AG09309 (cell line): ENCODE measurements at regions not wholly inside any gene's neighbourhood (a gene's known extent, or its start where the extent isn't known, plus 50 kb on each side); places are given as distances from the start of the nearest gene placed in this dataset.
A peak's percentile ranks its signal among the peaks of the same experiment; 100 is the strongest.

Source experiments
- DNase-seq: peaks from one replicate; pipeline ENCODE4 v3.0.0-alpha.2; 2010; ENCODE audit warnings: low read depth
- H3K4me3 ChIP-seq: 2 replicates; pipeline ENCODE4 v1.5.1; 2011; ENCODE audit warnings: mild to moderate bottlenecking, low read depth, low read length, moderate library complexity; ENCODE audit not compliant: control insufficient read depth
- TF ChIP-seq, protein P1 (sequence below): IDR thresholded peaks from 2 replicates; pipeline ENCODE4 v1.5.1; 2011; ENCODE audit warnings: mild to moderate bottlenecking, low read depth, low read length, inconsistent platforms; ENCODE audit not compliant: insufficient read depth, control insufficient read depth; ENCODE audit errors: missing control alignments

DNA sequence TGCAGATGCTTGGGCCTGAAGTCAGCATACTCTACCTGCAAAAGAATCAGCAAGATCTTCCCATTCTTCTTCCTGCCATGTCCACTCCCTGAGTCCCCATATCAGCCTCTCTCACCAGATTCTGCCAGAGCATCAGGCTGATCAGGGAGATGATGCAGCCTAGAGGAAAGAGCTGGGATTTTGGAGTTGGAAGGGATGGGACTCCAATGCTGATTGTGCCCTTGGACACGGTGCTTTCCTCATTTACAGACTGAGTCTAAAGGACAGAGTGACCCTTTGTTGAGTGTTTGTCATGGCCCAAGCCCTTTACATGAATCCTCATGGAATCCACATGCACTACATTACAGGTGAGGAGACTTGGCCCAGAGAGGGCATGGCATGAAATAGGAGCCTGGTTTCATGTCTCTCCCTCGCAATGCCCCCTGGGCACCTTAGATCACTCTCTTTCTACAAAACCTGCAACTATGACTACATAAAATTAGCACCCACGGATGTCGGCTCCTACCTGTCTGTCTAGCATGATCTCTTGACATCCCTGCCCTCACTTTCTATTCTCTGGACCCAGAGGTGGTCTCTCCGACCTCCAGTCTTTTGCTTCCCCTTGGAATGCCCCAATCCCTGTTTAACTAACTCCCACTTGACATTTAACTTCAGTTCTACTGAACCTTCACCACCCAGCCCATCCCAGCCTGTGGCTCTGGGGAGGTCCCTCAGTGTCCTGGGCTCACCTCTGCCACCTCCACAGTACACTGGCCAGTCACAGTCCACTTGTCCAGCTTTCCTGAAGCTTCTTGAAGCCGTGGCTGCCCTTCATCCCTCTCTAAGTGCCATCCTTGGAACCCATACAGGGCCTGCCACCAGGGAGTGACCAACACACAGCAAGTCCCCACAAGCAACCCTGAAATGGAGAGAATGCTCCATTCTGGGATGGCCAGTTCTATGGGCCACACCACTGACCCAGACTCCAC lies 173.5 kb downstream of the ABHD5 start:
- no peak for DNase-seq
- no peak overlapping the region for H3K4me3 ChIP-seq
- TF ChIP-seq, protein P1, sequence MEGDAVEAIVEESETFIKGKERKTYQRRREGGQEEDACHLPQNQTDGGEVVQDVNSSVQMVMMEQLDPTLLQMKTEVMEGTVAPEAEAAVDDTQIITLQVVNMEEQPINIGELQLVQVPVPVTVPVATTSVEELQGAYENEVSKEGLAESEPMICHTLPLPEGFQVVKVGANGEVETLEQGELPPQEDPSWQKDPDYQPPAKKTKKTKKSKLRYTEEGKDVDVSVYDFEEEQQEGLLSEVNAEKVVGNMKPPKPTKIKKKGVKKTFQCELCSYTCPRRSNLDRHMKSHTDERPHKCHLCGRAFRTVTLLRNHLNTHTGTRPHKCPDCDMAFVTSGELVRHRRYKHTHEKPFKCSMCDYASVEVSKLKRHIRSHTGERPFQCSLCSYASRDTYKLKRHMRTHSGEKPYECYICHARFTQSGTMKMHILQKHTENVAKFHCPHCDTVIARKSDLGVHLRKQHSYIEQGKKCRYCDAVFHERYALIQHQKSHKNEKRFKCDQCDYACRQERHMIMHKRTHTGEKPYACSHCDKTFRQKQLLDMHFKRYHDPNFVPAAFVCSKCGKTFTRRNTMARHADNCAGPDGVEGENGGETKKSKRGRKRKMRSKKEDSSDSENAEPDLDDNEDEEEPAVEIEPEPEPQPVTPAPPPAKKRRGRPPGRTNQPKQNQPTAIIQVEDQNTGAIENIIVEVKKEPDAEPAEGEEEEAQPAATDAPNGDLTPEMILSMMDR = no peak

DNA sequence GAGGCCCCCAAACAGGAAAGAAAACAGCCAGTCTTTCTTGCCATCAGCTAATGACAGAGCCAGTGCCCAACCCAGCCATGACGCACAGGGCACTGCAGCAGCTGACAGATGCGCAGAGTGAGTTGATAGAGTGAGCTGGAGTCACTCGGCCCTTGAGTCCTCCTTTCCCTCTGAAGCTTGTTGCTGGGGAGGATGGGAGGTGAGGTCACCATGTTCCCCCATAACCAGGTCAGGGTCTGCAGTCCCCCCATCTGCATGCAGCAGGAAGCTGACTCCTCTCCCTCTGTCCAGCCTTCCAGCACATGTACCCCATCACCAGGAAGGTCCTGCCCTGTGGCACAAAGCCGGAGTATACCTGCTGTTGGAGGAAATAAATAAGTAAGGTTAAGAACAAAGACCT lies 174.6 kb downstream of the ABHD5 start:
- H3K4me3 ChIP-seq = no peak overlapping the region
- TF ChIP-seq, protein P1 = no peak
- DNase-seq = no peak

DNA sequence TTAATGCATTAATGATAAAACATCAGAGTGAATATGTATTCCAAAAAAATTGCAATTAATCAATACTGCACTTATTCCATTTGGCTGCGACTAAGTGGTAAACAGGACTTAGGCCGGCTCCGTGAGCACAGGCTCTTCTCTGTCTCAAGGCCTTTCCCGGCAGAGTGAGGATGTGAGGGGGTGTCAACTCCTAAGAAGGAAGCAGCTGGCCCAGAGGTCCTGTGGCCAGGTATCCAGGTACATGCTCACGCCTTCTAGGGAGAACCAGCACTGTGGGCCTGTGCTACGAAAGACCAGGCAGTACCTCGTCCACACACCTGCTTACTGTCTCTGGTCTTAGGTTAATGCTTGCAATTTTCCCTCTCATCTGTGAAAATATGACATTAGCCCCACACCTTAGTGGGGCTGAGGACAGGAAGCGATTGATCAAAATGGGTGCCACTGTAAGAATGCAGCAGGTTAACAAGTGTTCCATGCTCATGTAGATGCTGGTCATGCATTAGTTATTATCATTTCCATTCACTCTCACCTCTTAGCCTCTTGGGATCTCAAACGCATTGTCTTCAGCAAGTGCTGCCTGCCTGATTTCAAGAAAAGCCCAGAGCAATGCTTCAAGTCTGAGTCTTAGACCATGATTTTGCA lies 175.3 kb downstream of the ABHD5 start:
- TF ChIP-seq, protein P1 = no peak
- H3K4me3 ChIP-seq = no peak overlapping the region
- DNase-seq = no peak

- TF ChIP-seq, protein P1 = no peak
- DNase-seq = peak; percentile 89
- no peak overlapping the region for H3K4me3 ChIP-seq
Observed at GRCh38 chr3:43866529-43867353, 176.0 kb downstream of the ABHD5 start.

- DNase-seq = peak; percentile 86
- no peak overlapping the region for H3K4me3 ChIP-seq
- TF ChIP-seq, protein P1 = no peak
Observed at GRCh38 chr3:43867436-43868072, 176.8 kb downstream of the ABHD5 start.

DNA sequence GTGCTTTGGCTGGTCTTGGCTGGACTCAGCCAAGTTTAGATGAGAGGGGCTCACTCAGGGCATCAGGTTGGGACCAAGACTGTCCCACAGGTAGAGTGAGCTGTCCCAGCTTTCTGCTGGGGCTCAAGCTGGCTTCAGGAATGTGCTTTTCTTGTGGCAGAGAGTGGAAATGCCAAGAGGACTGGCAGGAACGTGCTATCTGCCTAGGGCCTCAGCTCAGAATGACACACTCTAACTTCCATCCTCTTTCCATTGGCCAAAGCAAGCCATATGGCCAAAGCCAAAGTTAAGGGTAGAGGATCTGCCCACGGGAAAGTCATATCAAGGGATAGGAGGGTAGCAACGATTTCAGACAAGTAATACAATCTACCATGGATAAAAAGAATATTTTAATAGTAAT lies 178.8 kb downstream of the ABHD5 start:
- TF ChIP-seq, protein P1 = no peak
- H3K4me3 ChIP-seq = no peak overlapping the region
- DNase-seq = no peak
